A549 (cell line): ENCODE measurements at regions not wholly inside any gene's neighbourhood (a gene's known extent, or its start where the extent isn't known, plus 50 kb on each side); places are given as distances from the start of the nearest gene placed in this dataset.

Experiments
- CBX8 ChIP-seq: fragments of 200-600 bp; sonication (generic); IDR thresholded peaks from 2 replicates; pipeline ENCODE4 v1.6.1; 2016
- KDM5A ChIP-seq: fragments of 200-600 bp; sonication (generic); IDR thresholded peaks from 2 replicates; pipeline ENCODE4 v1.6.1; 2016; ENCODE audit warnings: antibody characterized with exemption, mild to moderate bottlenecking
- RFX5 ChIP-seq: fragments of 450-650 bp; IDR thresholded peaks from 2 replicates; pipeline ENCODE4 v1.7.1; 2014; ENCODE audit warnings: antibody characterized with exemption, mild to moderate bottlenecking, moderate library complexity
- SMC3 ChIP-seq: fragments of >200 bp; sonication (Bioruptor Twin); formaldehyde crosslinking; IDR thresholded peaks from 3 replicates; pipeline ENCODE4 v1.6.1; 2018; ENCODE audit warnings: inconsistent platforms
- TF ChIP-seq, protein P1 (sequence below): IDR thresholded peaks from 2 replicates; pipeline ENCODE4 v1.6.1; 2012; ENCODE audit warnings: low read depth, borderline replicate concordance
- TF ChIP-seq, protein P2 (sequence below): fragments of >200 bp; sonication (Bioruptor Twin); formaldehyde crosslinking; IDR thresholded peaks from 3 replicates; pipeline ENCODE4 v1.5.1; 2016

GRCh38 chr2:181366675-181367175, 90.5 kb upstream of the ITGA4 start:
- TF ChIP-seq CBX8 (no peak), KDM5A (no peak), RFX5 (no peak), SMC3 (no peak)
- TF ChIP-seq, protein P1, sequence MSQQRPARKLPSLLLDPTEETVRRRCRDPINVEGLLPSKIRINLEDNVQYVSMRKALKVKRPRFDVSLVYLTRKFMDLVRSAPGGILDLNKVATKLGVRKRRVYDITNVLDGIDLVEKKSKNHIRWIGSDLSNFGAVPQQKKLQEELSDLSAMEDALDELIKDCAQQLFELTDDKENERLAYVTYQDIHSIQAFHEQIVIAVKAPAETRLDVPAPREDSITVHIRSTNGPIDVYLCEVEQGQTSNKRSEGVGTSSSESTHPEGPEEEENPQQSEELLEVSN = no peak
- TF ChIP-seq, protein P2, sequence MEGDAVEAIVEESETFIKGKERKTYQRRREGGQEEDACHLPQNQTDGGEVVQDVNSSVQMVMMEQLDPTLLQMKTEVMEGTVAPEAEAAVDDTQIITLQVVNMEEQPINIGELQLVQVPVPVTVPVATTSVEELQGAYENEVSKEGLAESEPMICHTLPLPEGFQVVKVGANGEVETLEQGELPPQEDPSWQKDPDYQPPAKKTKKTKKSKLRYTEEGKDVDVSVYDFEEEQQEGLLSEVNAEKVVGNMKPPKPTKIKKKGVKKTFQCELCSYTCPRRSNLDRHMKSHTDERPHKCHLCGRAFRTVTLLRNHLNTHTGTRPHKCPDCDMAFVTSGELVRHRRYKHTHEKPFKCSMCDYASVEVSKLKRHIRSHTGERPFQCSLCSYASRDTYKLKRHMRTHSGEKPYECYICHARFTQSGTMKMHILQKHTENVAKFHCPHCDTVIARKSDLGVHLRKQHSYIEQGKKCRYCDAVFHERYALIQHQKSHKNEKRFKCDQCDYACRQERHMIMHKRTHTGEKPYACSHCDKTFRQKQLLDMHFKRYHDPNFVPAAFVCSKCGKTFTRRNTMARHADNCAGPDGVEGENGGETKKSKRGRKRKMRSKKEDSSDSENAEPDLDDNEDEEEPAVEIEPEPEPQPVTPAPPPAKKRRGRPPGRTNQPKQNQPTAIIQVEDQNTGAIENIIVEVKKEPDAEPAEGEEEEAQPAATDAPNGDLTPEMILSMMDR = no peak
